Thyroid gland (tissue), 4 donors: ENCODE measurements at regions not wholly inside any gene's neighbourhood (a gene's known extent, or its start where the extent isn't known, plus 50 kb on each side); places are given as distances from the start of the nearest gene placed in this dataset.
"Not testable (repeated sequence)": the region's sequence is repeated elsewhere in the genome, so short reads cannot be mapped to it uniquely, and the experiment has no call there.

Experiments used
- POLR2A ChIP-seq, 2 donors: fragments of 450-650 bp; IDR thresholded peaks; one replicate each; pipeline ENCODE4 v1.6.1; 2017; ENCODE audit warnings: antibody characterized with exemption in 2 of 2, mild to moderate bottlenecking in 2 of 2, moderate library complexity in 1 of 2
- TF ChIP-seq, protein P1 (sequence below), 6 experiments: fragments of 200-600 bp in 3 of 6; fragments of 450-650 bp in 3 of 6; sonication (generic) in 3 of 6; IDR thresholded peaks; one replicate each; pipeline ENCODE4 v1.5.1; 2016 to 2019; ENCODE audit warnings: antibody characterized with exemption in 6 of 6, mild to moderate bottlenecking in 2 of 6, inconsistent platforms in 1 of 6, moderate library complexity in 1 of 6

DNA sequence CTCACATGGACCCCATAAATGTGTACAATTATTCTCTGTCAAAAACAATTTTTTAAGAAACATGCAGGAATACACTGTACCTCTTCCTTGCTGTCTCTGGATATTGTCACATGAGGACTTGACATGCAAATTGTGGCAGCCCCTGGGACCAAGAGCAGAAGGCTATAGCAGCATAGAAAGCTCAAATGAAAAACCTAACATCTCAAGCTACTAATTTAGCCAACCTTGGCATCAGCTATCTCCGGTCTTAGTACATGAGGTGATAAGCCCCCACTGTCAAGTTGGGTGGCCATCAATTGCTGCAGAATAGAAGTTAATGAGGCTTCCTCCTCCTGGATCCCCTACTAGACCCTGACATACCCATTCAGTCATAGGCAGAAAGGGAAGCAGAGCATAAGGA is 101.0 kb upstream of the CLEC6A start:
- TF ChIP-seq, protein P1, sequence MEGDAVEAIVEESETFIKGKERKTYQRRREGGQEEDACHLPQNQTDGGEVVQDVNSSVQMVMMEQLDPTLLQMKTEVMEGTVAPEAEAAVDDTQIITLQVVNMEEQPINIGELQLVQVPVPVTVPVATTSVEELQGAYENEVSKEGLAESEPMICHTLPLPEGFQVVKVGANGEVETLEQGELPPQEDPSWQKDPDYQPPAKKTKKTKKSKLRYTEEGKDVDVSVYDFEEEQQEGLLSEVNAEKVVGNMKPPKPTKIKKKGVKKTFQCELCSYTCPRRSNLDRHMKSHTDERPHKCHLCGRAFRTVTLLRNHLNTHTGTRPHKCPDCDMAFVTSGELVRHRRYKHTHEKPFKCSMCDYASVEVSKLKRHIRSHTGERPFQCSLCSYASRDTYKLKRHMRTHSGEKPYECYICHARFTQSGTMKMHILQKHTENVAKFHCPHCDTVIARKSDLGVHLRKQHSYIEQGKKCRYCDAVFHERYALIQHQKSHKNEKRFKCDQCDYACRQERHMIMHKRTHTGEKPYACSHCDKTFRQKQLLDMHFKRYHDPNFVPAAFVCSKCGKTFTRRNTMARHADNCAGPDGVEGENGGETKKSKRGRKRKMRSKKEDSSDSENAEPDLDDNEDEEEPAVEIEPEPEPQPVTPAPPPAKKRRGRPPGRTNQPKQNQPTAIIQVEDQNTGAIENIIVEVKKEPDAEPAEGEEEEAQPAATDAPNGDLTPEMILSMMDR (IDR thresholded peaks at IDR 0.05) = not testable (repeated sequence)
- not testable (repeated sequence) for TF ChIP-seq POLR2A (IDR thresholded peaks at IDR 0.05)
